Upper lobe of left lung (tissue), 4 donors: ENCODE measurements at regions not wholly inside any gene's neighbourhood (a gene's known extent, or its start where the extent isn't known, plus 50 kb on each side); places are given as distances from the start of the nearest gene placed in this dataset.

Experiments
- EP300 ChIP-seq, 4 donors: sonication (generic); formaldehyde crosslinking; IDR thresholded peaks; one replicate each; pipeline ENCODE4 v1.5.1; 2017; ENCODE audit warnings: antibody characterized with exemption in 4 of 4, control low read depth in 2 of 4
- POLR2A ChIP-seq, 4 donors: fragments of 450-650 bp; IDR thresholded peaks; one replicate each; pipeline ENCODE4 v1.5.1; 2016 to 2017; ENCODE audit warnings: antibody characterized with exemption in 4 of 4, mild to moderate bottlenecking in 2 of 4
- TF ChIP-seq, protein P1 (sequence below), 6 experiments: fragments of 450-650 bp in 4 of 6; fragments of 200-600 bp in 2 of 6; sonication (generic) in 2 of 6; IDR thresholded peaks; one replicate each; pipeline ENCODE4 v1.5.1; 2016 to 2019; ENCODE audit warnings: antibody characterized with exemption in 6 of 6

DNA sequence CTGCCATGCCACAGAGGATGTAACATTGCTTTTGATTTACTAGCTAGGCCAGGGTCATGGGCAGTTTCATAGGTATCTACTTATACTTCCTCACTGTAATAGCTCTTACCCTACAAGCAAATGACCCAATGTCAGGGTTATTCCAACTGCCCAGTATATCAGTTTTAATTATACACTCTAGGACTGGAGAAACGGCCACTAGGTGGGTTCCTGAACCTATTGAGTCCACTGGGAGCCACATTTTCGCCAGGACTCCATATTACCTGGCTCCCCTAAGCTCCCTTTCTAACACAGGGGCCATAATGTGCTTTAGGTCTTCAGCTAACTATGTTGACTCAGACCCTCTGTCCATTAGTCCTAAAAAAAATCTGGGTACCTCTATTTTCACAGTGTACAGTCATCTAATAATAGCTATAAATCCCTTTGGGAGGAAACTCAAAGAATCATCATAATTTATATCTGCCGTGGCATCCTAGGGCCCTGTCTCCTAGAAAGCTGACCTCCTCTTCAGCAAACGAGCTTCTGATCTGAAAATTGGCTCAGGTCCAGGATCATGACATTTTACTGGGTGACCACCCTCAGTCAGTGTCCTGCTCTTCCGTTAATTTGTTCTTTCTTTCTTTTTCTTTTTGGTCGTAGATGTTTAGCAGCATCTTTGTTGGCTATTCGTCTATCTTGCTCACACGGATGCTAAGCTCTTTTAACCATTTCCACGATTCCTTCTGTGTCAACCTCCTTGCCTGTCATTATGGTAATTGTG, 244.3 kb downstream of the FAM76B start:
- TF ChIP-seq POLR2A (IDR thresholded peaks at IDR 0.05): no peak
- TF ChIP-seq, protein P1, sequence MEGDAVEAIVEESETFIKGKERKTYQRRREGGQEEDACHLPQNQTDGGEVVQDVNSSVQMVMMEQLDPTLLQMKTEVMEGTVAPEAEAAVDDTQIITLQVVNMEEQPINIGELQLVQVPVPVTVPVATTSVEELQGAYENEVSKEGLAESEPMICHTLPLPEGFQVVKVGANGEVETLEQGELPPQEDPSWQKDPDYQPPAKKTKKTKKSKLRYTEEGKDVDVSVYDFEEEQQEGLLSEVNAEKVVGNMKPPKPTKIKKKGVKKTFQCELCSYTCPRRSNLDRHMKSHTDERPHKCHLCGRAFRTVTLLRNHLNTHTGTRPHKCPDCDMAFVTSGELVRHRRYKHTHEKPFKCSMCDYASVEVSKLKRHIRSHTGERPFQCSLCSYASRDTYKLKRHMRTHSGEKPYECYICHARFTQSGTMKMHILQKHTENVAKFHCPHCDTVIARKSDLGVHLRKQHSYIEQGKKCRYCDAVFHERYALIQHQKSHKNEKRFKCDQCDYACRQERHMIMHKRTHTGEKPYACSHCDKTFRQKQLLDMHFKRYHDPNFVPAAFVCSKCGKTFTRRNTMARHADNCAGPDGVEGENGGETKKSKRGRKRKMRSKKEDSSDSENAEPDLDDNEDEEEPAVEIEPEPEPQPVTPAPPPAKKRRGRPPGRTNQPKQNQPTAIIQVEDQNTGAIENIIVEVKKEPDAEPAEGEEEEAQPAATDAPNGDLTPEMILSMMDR (IDR thresholded peaks at IDR 0.05): no peak
- no peak for TF ChIP-seq EP300 (IDR thresholded peaks at IDR 0.05)
